Tibial nerve (tissue), 4 donors: ENCODE measurements at regions not wholly inside any gene's neighbourhood (a gene's known extent, or its start where the extent isn't known, plus 50 kb on each side); places are given as distances from the start of the nearest gene placed in this dataset.

ENCODE experiments used
- EP300 ChIP-seq, 2 donors: sonication (generic); formaldehyde crosslinking; IDR thresholded peaks; one replicate each; pipeline ENCODE4 v1.6.1; 2017; ENCODE audit warnings: antibody characterized with exemption in 2 of 2, mild to moderate bottlenecking in 1 of 2
- POLR2A ChIP-seq, 2 donors: fragments of 450-650 bp; IDR thresholded peaks; one replicate each; pipeline ENCODE4 v1.6.1; 2017; ENCODE audit warnings: antibody characterized with exemption in 2 of 2, mild to moderate bottlenecking in 2 of 2, moderate library complexity in 2 of 2
- TF ChIP-seq, protein P1 (sequence below), 5 experiments: fragments of 200-600 bp in 3 of 5; fragments of 450-650 bp in 2 of 5; sonication (generic) in 3 of 5; IDR thresholded peaks; one replicate each; pipeline ENCODE4 v1.5.1; 2016 to 2019; ENCODE audit warnings: antibody characterized with exemption in 5 of 5, mild to moderate bottlenecking in 3 of 5, moderate library complexity in 2 of 5

DNA sequence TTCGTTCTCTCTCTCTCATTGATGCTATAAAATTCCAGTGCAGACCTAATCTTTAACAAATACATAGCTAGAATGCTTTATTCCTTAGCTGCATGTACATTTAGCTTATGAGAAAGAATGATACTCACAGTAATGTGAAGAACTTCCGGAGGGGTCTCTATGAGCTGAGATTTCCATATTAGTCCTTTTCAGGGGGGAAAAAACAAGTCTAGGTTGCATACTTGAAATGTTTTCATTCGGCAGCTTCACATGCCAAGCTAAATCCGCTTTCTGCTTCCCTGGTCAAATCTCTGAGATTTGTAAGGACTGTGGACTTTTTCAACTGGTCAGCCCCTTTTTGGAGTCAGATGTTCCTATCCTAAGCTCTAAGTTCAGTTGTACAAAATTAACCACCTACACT, 111.5 kb upstream of the COL8A1 start:
- TF ChIP-seq, protein P1, sequence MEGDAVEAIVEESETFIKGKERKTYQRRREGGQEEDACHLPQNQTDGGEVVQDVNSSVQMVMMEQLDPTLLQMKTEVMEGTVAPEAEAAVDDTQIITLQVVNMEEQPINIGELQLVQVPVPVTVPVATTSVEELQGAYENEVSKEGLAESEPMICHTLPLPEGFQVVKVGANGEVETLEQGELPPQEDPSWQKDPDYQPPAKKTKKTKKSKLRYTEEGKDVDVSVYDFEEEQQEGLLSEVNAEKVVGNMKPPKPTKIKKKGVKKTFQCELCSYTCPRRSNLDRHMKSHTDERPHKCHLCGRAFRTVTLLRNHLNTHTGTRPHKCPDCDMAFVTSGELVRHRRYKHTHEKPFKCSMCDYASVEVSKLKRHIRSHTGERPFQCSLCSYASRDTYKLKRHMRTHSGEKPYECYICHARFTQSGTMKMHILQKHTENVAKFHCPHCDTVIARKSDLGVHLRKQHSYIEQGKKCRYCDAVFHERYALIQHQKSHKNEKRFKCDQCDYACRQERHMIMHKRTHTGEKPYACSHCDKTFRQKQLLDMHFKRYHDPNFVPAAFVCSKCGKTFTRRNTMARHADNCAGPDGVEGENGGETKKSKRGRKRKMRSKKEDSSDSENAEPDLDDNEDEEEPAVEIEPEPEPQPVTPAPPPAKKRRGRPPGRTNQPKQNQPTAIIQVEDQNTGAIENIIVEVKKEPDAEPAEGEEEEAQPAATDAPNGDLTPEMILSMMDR (IDR thresholded peaks at IDR 0.05) = no peak
- no peak for TF ChIP-seq POLR2A (IDR thresholded peaks at IDR 0.05)
- TF ChIP-seq EP300 (IDR thresholded peaks at IDR 0.05) = no peak
